HEK293 (cell line): ENCODE measurements at regions not wholly inside any gene's neighbourhood (a gene's known extent, or its start where the extent isn't known, plus 50 kb on each side); places are given as distances from the start of the nearest gene placed in this dataset.

Experiments used
- CTCF ChIA-PET: fragments of 350-600 bp; formaldehyde crosslinking; extraction: SDS; loops from one replicate; lab custom pipeline; 2021; ENCODE audit warnings: antibody characterized with exemption; lab: Yijun Ruan, JAX
- POLR2A ChIA-PET: fragments of 300-600 bp; formaldehyde crosslinking; extraction: SDS; loops from one replicate; lab custom pipeline; 2020; ENCODE audit warnings: antibody characterized with exemption, inconsistent platforms; lab: Yijun Ruan, JAX
- H3K27ac ChIP-seq: fragments of 200-500 bp; sonication (Bioruptor generic); 2 replicates; pipeline ENCODE4 v1.5.1; 2014; ENCODE audit warnings: low read depth, low read length, control low read depth, inconsistent platforms; ENCODE audit errors: extremely low read depth
- H3K36me3 ChIP-seq, 2 experiments: fragments of 200-500 bp in 1 of 2; sonication (Bioruptor generic) in 1 of 2; 1 replicate in 1 of 2; 2 replicates in 1 of 2; pipeline ENCODE4 v1.5.1; 2014 to 2017; ENCODE audit warnings: inconsistent platforms in 2 of 2, low read length in 2 of 2; ENCODE audit not compliant: control insufficient read depth in 2 of 2, insufficient read depth in 1 of 2
- H3K4me1 ChIP-seq: fragments of 200-500 bp; sonication (Bioruptor generic); 2 replicates; pipeline ENCODE4 v1.5.1; 2014; ENCODE audit warnings: mild to moderate bottlenecking, low read length, inconsistent platforms; ENCODE audit not compliant: control insufficient read depth, insufficient read depth
- H3K4me3 ChIP-seq: 2 replicates; pipeline ENCODE4 v1.5.1; 2011; ENCODE audit warnings: low read depth, mild to moderate bottlenecking, control low read depth, low read length, moderate library complexity
- H3K9me3 ChIP-seq: fragments of 200-500 bp; sonication (Bioruptor generic); 2 replicates; pipeline ENCODE4 v1.5.1; 2014; ENCODE audit warnings: low read depth, low read length, inconsistent platforms; ENCODE audit not compliant: control insufficient read depth, insufficient read depth
- OSR2 ChIP-seq: fragments of 450-650 bp; formaldehyde crosslinking; IDR thresholded peaks from 2 replicates; pipeline ENCODE4 v1.5.1; 2016; ENCODE audit warnings: missing biosample characterization, missing genetic modification characterization
- OVOL3 ChIP-seq: fragments of 450-650 bp; formaldehyde crosslinking; IDR thresholded peaks from 2 replicates; pipeline ENCODE4 v1.5.1; 2016; ENCODE audit warnings: missing biosample characterization, missing genetic modification characterization
- PRDM1 ChIP-seq: fragments of 450-650 bp; formaldehyde crosslinking; IDR thresholded peaks from 2 replicates; pipeline ENCODE4; 2016; ENCODE audit warnings: missing biosample characterization, missing genetic modification characterization
- SP7 ChIP-seq: fragments of 450-650 bp; formaldehyde crosslinking; IDR thresholded peaks from 2 replicates; pipeline ENCODE4 v1.5.1; 2016; ENCODE audit warnings: missing biosample characterization, missing genetic modification characterization
- YY1 ChIP-seq: fragments of 450-650 bp; formaldehyde crosslinking; IDR thresholded peaks from 2 replicates; pipeline ENCODE4 v1.5.1; 2018; ENCODE audit warnings: missing biosample characterization, missing genetic modification characterization
- ZFP41 ChIP-seq: fragments of 450-650 bp; formaldehyde crosslinking; IDR thresholded peaks from 2 replicates; pipeline ENCODE4 v1.5.1; 2016; ENCODE audit warnings: missing biosample characterization, missing genetic modification characterization, borderline replicate concordance
- ZNF121 ChIP-seq: fragments of 450-650 bp; formaldehyde crosslinking; IDR thresholded peaks from 2 replicates; pipeline ENCODE4 v1.5.1; 2016; ENCODE audit warnings: missing biosample characterization, missing genetic modification characterization
- ZNF132 ChIP-seq: fragments of 450-650 bp; formaldehyde crosslinking; IDR thresholded peaks from 2 replicates; pipeline ENCODE4 v1.5.1; 2017; ENCODE audit warnings: missing biosample characterization, missing genetic modification characterization, borderline replicate concordance
- ZNF16 ChIP-seq: fragments of 450-650 bp; formaldehyde crosslinking; IDR thresholded peaks from 2 replicates; pipeline ENCODE4 v1.5.1; 2016; ENCODE audit warnings: low read depth, missing biosample characterization, missing genetic modification characterization
- ZNF223 ChIP-seq: fragments of 450-650 bp; formaldehyde crosslinking; IDR thresholded peaks from 2 replicates; pipeline ENCODE4 v1.5.1; 2016; ENCODE audit warnings: missing biosample characterization, missing genetic modification characterization
- ZNF366 ChIP-seq: fragments of 450-650 bp; formaldehyde crosslinking; conservative IDR thresholded peaks from 2 replicates; pipeline ENCODE4 v1.5.1; 2016; ENCODE audit warnings: missing biosample characterization, missing genetic modification characterization
- ZNF416 ChIP-seq: fragments of 450-650 bp; formaldehyde crosslinking; IDR thresholded peaks from 2 replicates; pipeline ENCODE4 v1.5.1; 2016; ENCODE audit warnings: missing biosample characterization, missing genetic modification characterization
- ZNF629 ChIP-seq: fragments of 450-650 bp; formaldehyde crosslinking; IDR thresholded peaks from 2 replicates; pipeline ENCODE4 v1.5.1; 2017; ENCODE audit warnings: missing biosample characterization, missing genetic modification characterization
- ZNF747 ChIP-seq: fragments of 450-650 bp; formaldehyde crosslinking; IDR thresholded peaks from 2 replicates; pipeline ENCODE4 v1.5.1; 2016; ENCODE audit warnings: missing biosample characterization, missing genetic modification characterization
- ZSCAN16 ChIP-seq: fragments of 450-650 bp; formaldehyde crosslinking; IDR thresholded peaks from 2 replicates; pipeline ENCODE4 v1.5.1; 2016; ENCODE audit warnings: missing biosample characterization, missing genetic modification characterization
- TF ChIP-seq, protein P1 (sequence below): fragments of 450-650 bp; formaldehyde crosslinking; conservative IDR thresholded peaks from 2 replicates; pipeline ENCODE4 v1.5.1; 2016; ENCODE audit warnings: low read depth, missing biosample characterization, missing genetic modification characterization
- TF ChIP-seq, protein P2 (sequence below): fragments of 450-650 bp; formaldehyde crosslinking; IDR thresholded peaks from 2 replicates; pipeline ENCODE4 v1.5.1; 2016; ENCODE audit warnings: missing biosample characterization, missing genetic modification characterization
- TF ChIP-seq, protein P3 (sequence below): fragments of 450-650 bp; formaldehyde crosslinking; IDR thresholded peaks from 2 replicates; pipeline ENCODE4 v1.5.1; 2017; ENCODE audit warnings: missing biosample characterization, missing genetic modification characterization
- TF ChIP-seq, protein P4 (sequence below): fragments of 450-650 bp; formaldehyde crosslinking; IDR thresholded peaks from 2 replicates; pipeline ENCODE4 v1.5.1; 2016; ENCODE audit warnings: missing biosample characterization, missing genetic modification characterization

DNA sequence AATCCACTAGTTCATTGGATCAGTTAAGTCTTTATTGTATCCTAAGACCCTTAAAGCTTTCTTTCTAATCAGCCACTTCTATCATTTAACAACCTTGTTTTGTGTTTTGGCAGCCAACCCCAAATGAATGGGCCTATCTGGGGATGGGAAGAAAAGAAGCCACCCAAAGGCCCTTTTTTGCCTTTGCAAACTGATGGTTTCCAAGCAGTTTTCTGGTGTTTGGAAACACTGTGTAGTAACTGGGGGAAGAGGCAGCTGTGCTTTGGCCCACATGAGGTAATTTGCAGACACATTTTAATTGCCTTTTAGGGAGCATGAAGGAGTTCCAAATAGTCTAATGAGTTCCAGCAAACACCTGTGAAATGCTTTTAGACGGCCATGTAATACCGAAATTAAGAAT lies 1751.3 kb upstream of the WWC1 start (continued):
- TF ChIP-seq, protein P1, sequence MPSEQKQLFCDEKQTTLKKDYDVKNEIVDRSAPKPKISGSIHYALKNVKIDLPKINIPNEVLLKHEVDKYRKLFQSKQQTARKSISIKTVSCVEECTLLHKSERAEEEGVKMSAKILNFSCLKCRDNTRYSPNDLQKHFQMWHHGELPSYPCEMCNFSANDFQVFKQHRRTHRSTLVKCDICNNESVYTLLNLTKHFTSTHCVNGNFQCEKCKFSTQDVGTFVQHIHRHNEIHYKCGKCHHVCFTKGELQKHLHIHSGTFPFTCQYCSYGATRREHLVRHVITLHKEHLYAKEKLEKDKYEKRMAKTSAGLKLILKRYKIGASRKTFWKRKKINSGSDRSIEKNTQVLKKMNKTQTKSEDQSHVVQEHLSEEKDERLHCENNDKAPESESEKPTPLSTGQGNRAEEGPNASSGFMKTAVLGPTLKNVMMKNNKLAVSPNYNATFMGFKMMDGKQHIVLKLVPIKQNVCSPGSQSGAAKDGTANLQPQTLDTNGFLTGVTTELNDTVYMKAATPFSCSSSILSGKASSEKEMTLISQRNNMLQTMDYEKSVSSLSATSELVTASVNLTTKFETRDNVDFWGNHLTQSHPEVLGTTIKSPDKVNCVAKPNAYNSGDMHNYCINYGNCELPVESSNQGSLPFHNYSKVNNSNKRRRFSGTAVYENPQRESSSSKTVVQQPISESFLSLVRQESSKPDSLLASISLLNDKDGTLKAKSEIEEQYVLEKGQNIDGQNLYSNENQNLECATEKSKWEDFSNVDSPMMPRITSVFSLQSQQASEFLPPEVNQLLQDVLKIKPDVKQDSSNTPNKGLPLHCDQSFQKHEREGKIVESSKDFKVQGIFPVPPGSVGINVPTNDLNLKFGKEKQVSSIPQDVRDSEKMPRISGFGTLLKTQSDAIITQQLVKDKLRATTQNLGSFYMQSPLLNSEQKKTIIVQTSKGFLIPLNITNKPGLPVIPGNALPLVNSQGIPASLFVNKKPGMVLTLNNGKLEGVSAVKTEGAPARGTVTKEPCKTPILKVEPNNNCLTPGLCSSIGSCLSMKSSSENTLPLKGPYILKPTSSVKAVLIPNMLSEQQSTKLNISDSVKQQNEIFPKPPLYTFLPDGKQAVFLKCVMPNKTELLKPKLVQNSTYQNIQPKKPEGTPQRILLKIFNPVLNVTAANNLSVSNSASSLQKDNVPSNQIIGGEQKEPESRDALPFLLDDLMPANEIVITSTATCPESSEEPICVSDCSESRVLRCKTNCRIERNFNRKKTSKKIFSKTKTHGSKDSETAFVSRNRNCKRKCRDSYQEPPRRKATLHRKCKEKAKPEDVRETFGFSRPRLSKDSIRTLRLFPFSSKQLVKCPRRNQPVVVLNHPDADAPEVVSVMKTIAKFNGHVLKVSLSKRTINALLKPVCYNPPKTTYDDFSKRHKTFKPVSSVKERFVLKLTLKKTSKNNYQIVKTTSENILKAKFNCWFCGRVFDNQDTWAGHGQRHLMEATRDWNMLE (tag by site-specific recombination), result no peak
- no peak for TF ChIP-seq ZNF223 (tag by site-specific recombination)
- no peak for TF ChIP-seq ZNF132 (tag by site-specific recombination)
- TF ChIP-seq, all 188 proteins: peak for 0

DNA sequence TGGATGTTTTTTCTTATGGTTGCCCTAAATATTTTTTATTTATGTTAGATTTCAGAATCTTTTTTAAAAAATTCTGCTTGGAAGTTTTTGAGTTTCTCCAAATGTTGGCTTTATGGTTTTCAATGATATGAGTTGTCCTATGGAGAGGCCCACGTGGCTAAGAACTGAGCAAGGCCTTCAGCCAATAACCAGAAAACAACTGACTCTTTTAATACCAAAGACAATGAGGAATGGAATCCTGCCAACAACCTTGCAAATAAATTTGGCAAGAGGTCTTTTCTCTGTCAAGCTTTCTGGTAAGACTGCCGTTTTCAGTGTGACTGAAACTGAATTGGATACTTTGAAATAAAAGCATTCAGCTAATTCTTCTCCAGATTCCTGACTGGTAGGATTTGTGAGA lies 1740.1 kb upstream of the WWC1 start:
- TF ChIP-seq OVOL3 (tag by site-specific recombination), result no peak
- TF ChIP-seq ZSCAN16 (tag by site-specific recombination), result no peak
- ChIA-PET POLR2A (no interaction called here), CTCF (interaction anchor here (0.7 kb wide), 1 partner anchor 16 kb away, joined by 3 read pairs; no protein-coding TSS in a partner anchor)
- H3K9me3 ChIP-seq, result no peaks in the 10 kb centered on the region
- H3K27ac ChIP-seq, result no peak overlapping the region
- no peak overlapping the region for H3K4me3 ChIP-seq
- H3K4me1 ChIP-seq, result no peaks in the 10 kb centered on the region
- no peaks in the 10 kb centered on the region for H3K36me3 ChIP-seq

DNA sequence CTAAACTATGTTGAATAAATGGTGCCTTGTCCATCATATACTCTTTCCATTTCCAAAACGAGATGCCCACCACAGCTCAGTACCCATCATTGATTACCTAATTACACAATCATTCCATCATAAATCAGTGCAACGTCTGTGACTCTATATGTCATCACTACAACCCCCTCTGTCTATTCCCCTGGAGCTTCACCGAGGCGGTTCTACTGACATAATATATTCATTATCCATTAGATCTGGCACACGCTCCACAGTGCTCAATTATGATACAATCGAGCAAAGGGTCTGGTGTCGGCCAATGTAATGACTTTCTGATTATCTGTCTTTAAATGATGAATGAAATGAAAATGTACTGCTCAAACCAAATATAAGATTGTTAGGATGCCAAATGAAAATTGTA lies 1737.7 kb upstream of the WWC1 start:
- H3K9me3 ChIP-seq, result no peaks in the 10 kb centered on the region
- ChIA-PET CTCF (no interaction called here), POLR2A (no interaction called here)
- H3K27ac ChIP-seq, result no peak overlapping the region
- no peak overlapping the region for H3K4me3 ChIP-seq
- H3K36me3 ChIP-seq, result no peaks in the 10 kb centered on the region
- TF ChIP-seq ZNF121 (tag by site-specific recombination) (no peak), OSR2 (tag by site-specific recombination) (no peak), PRDM1 (tag by site-specific recombination) (no peak), YY1 (no peak), ZNF366 (tag by site-specific recombination) (no peak), ZNF747 (tag by site-specific recombination) (no peak), ZNF629 (tag by site-specific recombination) (no peak), ZNF16 (tag by site-specific recombination) (no peak), SP7 (no peak), ZFP41 (no peak), ZNF416 (tag by site-specific recombination) (no peak)
- TF ChIP-seq, protein P2, sequence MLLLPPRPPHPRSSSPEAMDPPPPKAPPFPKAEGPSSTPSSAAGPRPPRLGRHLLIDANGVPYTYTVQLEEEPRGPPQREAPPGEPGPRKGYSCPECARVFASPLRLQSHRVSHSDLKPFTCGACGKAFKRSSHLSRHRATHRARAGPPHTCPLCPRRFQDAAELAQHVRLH (tag by site-specific recombination), result no peak
- TF ChIP-seq, protein P3, sequence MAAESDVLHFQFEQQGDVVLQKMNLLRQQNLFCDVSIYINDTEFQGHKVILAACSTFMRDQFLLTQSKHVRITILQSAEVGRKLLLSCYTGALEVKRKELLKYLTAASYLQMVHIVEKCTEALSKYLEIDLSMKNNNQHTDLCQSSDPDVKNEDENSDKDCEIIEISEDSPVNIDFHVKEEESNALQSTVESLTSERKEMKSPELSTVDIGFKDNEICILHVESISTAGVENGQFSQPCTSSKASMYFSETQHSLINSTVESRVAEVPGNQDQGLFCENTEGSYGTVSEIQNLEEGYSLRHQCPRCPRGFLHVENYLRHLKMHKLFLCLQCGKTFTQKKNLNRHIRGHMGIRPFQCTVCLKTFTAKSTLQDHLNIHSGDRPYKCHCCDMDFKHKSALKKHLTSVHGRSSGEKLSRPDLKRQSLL, result no peak
- TF ChIP-seq, protein P4, sequence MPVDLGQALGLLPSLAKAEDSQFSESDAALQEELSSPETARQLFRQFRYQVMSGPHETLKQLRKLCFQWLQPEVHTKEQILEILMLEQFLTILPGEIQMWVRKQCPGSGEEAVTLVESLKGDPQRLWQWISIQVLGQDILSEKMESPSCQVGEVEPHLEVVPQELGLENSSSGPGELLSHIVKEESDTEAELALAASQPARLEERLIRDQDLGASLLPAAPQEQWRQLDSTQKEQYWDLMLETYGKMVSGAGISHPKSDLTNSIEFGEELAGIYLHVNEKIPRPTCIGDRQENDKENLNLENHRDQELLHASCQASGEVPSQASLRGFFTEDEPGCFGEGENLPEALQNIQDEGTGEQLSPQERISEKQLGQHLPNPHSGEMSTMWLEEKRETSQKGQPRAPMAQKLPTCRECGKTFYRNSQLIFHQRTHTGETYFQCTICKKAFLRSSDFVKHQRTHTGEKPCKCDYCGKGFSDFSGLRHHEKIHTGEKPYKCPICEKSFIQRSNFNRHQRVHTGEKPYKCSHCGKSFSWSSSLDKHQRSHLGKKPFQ, result no peak
- no peaks in the 10 kb centered on the region for H3K4me1 ChIP-seq
